ENCODE measurements at regions not wholly inside any gene's neighbourhood (a gene's known extent, or its start where the extent isn't known, plus 50 kb on each side); places are given as distances from the start of the nearest gene placed in this dataset.

DNA sequence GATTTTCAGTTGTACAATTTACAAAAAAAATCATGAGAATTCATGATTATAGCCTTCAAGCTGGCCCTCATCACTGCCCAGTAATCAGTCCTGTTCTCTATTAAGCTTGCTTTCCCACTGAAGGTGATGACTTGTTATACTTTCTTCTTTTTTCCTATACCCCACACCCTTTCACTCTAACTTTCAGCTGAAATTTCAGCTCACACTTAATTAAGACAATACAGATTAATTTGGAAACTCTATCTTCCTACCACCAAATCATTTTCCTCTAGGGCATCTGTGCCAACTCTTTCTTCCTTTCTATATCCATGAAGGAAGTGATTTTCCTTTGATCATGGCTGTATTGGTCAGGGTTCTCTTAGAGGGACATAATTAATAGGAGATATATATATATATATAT is 449.9 kb downstream of the CD109 start:
- no peak for DNase-seq

DNA sequence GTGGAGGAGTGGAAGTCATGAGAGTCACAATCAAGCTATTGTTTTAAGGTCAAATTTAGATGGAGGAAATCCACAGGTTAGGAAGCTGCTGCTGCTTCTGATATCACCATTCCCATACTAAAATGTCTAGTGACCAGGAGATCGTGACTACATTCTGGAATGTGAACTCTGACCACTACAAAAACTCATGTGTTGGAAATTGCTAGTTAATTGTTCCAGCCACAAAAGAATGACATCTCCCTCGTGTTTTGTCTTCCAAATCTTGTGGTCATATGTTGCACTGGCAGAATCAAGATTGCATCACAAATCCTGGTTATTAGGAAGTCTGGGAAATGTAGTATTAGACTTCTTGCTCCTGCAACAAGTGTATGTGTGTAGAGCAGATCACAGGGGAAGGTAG is 441.9 kb downstream of the CD109 start:
- no peak for DNase-seq

DNA sequence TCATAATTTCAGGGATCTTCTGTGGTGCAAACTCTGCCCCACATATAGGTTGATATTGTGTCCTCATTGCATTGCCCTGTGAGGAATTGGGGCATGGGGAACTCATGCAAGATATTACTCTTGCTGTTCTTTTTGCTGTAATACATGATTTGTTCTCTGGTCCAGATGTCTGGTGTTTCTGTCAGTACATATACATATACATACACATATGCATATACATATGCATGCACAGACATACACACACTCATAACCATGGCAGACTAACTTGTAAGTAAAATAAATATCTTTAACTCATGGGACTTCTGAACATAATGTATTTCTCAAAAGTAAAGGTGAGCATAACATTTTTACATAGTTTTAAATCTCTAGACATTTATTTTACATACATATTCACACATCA is 438.3 kb downstream of the CD109 start:
- DNase-seq = no peak

DNA sequence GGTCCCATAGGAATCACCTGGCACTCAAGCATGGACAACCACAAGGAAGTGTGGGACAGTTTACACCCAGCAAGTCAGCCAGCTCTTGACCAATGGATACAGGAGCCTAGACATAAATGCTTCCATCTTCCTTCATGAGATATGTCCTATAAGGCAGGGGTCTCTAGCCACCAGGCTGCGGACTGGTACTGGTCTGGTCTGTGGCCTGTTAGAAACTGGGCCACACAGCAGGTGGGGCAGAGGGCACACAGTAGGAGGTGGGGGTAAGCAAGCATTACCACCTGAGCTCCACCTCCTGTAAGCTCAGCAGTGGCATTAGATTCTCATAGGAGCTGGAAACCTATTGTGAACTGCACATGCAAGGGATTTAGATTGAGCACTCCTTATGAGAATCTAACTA is 437.1 kb downstream of the CD109 start:
- no peak for DNase-seq

DNA sequence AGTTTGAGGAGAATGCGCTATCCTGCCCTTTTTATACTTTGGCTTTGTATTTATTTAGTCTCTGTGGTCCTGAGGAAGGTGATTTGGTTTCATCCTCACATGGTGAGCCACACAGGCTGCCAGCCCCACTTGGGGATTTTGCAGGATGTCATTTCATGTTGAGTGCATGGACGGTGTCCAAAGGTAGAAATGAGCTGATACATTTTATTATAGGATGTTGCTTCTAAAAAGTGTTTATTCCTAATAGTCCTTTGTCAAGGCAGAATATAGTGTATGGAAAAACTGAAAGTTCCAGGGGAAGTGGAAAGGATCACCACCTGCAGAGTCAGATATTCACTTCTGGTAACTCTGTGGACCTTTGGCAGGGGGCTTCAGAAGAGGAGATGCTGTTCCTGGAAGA is 434.6 kb downstream of the CD109 start:
- no peak for DNase-seq

DNA sequence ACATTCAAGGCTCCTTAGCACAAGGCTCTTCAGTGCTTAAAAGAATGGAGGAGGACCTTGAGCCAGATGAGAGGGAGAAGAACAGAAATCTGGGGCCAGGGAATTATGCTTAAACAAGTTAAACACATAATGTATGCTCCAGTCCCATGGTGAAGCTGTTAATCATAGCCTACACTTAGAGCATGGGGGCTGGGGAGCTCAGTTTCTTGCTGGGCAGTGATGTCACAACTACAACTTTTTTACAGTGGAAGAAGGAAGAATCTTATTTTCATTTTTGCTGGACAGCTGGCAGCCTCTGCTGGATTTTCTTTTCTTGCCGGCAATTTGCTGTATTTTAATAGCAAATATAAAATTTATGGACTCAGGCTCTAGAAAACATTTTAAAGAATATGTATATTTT is 432.5 kb downstream of the CD109 start:
- no peak for DNase-seq

DNA sequence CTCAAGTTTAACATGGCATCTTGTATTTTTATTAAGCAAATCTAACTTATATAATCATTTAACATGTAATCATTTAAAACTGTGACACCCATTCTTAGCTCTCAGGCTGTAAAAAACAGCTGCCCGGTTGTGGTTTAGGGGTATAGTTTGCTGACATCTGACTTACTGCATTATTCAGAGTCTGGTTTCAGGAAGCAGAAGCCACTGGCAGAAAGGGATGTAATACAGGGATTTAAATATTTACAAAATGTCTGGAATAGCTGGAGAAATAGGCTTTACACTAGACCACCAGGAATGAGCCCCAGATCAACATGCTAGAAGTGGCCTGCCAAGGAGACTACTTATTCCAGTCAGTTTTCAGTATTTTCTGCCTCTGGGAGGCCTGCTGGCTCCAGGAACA is 421.1 kb downstream of the CD109 start:
- DNase-seq = no peak

DNA sequence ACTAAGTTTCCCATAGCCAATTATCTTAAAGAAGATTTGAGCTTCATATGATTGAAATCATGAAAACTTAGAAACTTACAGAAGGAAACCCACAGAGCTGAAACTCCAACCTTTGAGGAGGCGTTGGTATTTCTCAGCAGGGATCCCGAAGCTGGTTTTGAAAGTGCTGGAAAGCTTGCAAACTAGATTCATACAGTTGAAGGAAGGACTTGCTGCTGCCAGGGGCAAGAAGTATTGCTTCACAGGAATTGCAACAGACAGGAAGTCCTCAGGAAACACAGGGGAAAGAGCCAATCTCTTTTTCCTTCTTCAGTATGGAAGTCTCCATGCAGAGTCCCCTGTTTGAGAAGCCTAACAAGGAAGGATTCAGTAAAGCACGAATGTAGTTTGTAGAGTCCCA is 419.7 kb downstream of the CD109 start:
- DNase-seq = no peak

DNA sequence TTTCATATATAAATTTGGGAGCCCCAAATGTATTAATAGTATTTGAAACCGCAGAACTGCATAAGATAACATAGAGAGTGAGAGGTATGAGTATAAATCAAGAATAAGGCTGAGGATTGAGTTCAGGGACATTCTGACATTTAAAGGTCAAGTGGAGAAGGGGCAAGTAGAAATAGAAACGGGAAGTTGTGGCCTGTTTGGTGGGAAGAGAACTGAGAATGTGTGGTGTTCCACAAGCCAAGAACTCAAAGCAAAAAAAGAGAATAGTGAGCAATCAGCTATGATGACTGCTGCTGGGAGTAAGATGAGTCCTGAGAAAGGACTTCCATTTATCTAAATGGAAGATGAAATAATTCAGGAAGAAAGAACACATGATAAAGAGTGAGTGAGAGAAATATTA is 418.4 kb downstream of the CD109 start:
- no peak for DNase-seq

DNA sequence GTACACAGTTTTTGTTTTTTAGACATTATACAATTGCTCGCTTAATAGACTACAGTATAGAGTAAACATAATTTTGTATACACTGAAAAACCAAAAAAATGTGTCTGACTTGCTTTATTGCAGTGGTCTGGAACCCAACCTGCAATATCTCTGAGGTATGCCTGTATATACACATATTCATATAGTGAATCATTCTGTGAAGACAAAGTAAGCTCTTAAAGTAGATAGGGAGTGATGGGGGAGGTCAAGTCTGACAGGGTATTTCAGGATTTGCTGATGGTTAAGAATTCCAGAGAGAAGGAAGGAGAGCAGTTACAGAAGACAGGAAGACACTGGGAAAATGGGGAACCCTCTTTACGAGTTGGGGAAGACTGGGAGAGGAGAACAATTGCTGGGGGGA is 417.9 kb downstream of the CD109 start:
- no peak for DNase-seq

DNA sequence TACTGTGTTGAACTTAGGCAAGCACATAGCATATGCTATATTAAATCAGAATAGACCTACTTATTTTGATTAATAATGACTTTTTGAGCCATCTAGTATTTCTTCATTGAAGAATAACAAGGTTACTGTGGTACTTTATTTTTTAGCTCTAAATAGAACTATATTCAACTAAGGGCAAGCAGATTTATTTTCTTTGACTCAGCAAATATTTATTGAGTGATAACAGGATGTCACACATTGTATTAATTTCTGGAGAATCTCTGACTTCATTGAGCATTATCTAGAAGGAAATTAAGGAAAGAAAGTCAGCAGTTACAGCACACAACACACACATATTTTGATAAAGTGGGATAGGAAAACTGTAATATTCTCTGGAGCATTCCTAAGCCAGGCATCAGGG is 407.4 kb downstream of the CD109 start:
- DNase-seq = no peak

DNA sequence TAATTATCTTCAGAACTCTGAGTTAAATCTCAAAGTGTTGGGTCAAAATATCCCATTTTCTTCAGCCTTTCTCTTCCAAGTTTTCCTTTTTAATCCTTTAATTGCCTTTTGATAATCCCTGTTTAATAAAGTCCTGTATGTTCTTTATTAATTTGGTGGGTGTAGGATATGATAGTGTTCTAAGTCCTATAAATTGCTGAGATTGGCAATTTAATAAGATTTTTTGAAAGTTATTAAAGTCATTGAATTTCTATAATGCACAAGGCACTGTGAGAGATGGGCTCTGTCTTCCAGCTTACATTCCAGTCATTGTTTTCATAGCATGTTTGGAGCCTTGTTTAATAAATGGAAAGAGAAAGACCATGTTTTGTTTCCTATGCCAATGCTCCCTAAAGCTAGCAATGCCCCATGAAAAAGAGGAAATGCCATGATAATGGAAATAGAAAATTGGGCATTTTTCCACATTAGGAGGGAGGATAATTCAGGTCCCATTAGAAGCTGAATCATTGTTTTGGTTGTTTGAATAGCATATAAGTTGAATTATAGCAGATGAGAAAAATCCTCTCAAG is 404.8 kb downstream of the CD109 start:
- no peak for DNase-seq

DNA sequence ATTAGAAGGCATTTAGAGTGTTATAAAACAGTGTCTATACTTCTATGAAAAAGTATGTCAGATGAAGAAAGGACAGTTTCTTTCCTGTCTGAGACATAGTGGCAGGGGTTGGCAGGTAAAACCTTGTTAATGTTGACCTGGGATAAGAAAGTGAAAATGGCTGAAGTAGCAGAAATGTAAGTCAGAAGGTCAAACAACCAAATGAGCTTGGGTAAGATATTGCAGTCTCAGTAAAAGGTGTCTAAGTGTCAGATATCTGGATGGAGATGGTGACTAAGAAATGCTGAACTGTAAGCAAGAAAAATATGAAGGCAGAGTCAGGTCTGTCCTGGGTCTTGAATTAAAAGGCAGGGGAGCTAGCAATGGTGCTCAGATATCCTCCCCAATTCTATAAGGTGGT is 400.3 kb downstream of the CD109 start:
- no peak for DNase-seq

DNA sequence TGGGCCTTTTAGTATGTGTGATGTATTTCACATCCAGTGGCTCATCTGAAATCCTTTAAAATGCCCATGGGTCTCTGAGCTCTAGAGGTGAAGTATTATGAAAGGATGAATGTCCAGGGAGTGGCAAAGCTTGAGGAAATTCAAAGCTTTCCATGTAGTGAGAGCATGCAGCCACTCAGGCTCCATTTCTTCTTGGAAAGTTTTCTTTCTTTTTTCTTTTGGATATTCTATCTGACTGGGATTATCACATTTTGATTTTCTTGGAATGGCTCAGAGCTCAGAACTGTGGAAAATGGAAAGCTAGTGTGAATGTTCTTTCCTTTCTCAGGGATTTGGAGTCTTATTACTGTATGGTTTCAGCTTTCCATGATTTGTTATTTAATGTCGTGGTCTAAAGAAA is 397.4 kb downstream of the CD109 start:
- no peak for DNase-seq

DNA sequence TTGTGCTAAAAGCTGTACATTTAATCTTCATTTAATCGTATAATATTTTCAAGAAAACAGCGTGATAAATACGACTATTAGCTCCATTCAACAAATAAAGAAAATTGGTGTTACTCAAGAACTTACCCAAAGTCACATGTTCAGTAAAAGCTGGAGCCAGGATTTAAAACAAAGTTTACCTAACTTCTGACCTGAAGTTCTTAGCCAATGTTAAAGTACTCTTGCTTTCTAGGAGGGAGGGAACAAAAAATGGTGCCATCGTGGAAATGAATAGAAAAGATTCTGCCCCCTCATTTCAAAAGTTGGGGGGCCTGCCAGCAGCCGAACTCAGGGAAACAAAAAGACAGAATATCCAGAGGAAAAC is 395.8 kb downstream of the CD109 start:
- no peak for DNase-seq

DNA sequence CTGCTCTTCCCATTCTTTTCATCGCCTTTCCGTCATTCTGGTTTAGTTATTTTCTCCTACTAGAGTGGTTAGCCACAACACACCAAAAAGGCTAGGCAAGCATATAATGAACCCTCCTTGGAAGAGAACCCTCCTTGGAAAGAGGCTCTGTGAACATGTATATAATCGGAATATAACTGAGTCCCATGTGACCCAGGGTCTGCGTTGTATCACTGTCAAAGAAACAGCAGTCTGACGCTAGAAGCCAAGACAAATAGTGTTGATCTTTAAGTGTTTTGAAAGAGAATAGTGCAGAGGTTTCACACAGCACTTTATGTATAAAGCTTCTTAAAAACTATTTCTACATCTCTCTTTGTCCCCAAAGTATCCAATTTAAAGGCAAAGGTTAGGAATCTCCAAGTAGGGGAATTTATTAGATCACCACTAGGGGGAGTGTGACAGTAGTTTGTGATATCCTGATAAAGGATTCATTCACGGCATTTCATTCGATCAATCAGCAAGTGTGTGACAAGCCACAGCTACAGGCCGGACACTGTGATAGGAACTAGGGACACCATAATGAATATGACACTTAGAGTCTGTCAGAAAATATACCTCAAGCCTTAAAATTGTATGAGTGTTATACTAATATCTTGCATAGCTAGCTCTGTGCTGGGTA is 395.3 kb downstream of the CD109 start:
- DNase-seq = no peak

DNA sequence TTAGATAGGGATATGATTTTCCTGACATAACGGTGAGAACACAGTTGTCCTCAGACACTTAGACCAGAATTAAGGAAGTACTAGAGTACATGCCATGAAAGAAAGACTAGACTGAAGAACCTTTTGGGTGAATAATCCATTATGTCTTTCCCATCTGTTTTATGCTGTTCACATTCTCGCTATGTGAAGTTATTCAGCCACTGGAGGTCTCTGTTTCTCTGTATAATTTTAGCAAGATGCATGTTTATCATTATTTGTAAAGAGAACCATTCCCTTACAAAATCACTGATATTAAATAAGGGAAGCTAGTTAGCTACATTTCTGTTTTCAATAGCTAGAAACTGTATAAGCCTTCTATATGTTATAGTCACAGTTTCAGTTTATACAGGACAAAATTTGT is 391.9 kb downstream of the CD109 start:
- no peak for DNase-seq

DNA sequence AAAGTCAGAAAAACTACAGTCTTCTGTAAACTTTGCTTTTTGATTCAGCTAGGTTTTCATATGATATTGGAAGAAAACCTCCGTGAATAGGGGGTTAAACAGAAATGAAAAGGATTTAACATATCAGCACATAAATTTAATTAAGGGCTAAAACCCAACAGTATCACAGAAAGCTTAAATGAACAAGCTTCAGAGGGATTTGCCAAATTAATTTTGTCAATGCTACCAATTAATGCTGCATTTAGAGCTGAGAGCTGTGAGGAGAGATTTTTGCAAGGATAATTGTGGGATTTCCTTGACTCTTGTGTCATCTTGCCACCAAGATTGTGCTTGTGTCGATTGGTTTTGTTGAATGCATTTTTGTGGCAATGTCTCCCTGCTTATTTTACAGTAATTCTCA is 379.9 kb downstream of the CD109 start:
- no peak for DNase-seq

DNA sequence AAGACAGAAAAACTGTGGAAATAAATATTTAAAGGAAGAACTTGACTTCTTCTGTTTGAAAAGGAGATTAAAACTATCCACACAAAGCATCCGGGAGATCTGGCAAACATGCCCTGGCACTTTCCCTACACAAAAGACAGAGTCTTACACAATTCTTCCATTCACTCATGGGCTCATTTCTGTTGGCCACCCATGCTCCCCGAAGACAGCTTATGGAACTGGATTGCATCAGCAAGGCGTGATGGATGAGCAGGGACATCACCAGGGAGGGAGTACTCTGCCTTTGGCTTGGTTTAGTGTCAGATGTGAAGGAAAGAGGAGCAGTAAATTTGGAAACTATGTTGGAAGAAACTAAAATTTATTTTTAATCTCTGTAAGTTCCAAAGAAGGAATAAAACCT is 379.3 kb downstream of the CD109 start:
- DNase-seq = no peak

DNA sequence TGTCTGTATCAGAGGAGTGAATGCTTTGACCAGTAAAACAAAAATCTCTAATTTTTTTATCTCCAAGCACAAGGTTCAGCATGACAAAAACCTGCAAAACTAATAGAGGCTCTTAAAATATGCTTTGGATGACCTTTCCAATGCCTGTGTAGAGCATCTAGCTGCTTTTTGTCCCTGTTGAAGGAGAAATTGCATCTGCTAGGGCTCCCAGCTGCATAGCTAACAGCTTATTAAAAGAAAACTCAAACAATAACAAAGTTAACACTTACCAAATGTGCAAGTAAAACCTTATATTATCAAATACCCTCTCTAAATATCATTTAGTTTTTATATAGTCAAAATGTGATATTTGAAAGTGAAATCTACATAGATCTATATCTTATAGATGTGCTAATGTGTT is 378.6 kb downstream of the CD109 start:
- DNase-seq = no peak

DNA sequence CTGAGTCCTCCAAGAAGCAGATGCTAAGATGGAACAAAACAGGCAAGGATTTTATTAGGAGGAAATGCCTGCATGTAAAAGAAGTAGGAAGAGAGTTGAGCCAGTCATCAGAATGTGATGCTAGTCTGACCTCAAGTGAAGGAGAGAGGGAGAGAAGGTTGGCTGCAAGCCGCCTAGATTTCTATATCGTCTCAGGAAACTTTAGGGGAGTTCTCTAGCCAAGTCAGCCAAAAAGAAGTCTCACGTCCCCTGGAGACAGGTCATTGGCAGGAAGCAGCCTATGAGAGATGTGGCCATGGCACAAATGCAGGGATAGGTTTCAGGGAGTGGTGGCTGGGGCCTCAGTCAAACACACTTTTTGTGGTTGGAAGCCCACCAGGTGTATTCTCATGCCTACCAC is 378.0 kb downstream of the CD109 start:
- DNase-seq = no peak

DNA sequence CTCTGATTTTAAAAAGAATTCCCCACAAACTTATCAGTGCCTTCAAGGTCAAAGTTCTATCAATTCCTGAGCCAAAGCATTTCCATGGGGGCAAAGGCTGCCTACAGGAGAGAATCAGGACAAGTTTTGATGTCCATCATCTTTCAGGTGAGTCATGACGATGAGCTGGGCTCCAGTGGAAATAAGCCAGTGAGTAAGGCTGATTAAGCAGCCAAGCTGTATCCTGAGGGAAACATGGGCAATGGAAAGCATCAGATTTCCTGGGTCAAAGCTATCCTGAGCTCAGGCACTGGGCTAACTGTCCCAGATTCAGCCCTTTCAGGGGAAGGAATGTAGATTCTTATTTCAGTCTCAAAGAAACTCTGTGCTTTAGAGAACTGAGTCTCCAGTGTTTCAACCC is 377.4 kb downstream of the CD109 start:
- DNase-seq = no peak

DNA sequence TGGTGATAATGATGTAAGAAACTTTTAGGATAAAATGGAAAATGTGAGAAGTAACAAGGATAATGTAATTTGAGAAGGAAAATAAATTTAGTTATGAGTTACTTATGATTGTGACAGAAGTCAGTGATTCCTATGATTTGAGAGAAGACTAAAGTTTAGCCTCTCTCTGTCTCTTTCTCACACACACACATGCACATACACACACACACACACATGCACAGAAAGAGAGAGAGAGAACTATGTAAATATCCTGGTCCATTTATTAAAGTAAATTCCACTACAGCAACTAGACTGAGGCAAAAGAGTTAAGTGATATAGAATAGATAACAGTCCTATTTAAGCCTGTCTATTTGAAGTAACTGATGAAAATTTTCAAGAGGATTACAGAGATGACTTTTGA is 375.2 kb downstream of the CD109 start:
- no peak for DNase-seq

DNA sequence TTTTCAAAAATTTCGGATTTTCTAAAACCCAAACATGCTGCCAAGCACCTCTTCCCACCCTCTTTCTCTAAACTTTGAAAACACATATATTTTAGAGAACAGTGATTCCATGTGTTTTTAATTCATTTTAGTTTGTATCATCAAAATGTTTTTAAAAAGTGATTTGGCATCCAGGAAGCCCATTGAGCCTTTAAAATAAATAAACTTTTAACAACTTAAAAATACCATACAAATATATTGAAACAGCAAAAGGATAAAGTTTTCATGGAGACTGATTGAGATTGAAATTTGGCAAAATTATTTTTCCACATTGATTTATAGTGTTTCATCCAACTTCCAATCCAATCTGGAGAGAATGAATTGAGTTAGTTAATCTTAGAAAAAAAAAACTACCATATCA is 374.7 kb downstream of the CD109 start:
- no peak for DNase-seq

DNA sequence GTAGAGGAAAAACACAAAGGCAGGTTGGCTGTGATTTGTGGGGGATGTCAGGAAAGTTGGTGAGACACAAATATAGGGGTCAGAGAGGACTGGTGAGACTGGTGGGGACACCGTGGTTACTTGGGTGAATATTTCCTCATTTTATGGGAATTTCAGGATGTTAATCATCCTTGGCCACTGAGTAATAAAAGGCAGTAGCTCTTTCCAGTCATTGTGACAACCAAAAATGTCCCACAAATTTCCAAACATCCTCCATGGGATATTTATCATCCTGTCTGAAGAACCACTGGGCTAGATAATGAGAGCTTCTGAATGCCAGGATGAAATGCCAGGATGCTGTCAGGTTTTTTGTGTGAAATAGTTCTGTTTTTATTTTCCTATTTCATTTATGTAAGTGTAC is 374.1 kb downstream of the CD109 start:
- DNase-seq = no peak

Measured in NCI-H524 treated with DMSO at 0.1 percent for 48 hours (cell line).